ENCODE measurements at regions not wholly inside any gene's neighbourhood (a gene's known extent, or its start where the extent isn't known, plus 50 kb on each side); places are given as distances from the start of the nearest gene placed in this dataset.

DNA sequence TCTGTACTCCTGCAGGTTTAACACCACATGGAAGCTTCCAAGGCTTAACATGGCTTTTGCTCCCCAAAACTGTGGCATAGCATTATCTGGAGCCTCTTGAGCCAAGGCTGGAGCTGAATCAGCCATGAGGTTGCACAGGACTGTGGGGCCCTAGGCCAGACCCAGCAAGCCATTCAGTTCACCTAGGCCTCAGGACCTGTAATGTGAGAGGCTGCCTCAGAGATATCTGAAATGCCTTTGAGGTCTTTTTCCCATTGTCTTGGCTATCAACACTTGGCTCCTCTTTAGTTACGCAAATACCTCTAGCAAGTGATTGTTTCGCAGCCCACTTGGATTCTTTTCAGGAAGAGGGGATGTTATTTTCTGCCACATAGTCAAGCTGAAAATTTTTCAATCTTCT, 72.0 kb downstream of the VPREB1 start:
- TF ChIP-seq, protein P1, sequence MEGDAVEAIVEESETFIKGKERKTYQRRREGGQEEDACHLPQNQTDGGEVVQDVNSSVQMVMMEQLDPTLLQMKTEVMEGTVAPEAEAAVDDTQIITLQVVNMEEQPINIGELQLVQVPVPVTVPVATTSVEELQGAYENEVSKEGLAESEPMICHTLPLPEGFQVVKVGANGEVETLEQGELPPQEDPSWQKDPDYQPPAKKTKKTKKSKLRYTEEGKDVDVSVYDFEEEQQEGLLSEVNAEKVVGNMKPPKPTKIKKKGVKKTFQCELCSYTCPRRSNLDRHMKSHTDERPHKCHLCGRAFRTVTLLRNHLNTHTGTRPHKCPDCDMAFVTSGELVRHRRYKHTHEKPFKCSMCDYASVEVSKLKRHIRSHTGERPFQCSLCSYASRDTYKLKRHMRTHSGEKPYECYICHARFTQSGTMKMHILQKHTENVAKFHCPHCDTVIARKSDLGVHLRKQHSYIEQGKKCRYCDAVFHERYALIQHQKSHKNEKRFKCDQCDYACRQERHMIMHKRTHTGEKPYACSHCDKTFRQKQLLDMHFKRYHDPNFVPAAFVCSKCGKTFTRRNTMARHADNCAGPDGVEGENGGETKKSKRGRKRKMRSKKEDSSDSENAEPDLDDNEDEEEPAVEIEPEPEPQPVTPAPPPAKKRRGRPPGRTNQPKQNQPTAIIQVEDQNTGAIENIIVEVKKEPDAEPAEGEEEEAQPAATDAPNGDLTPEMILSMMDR (IDR thresholded peaks at IDR 0.05), result no peak
- TF ChIP-seq POLR2A (IDR thresholded peaks at IDR 0.05), result no peak

All from adrenal gland (tissue), 5 donors.